HepG2 (cell line): ENCODE measurements at regions not wholly inside any gene's neighbourhood (a gene's known extent, or its start where the extent isn't known, plus 50 kb on each side); places are given as distances from the start of the nearest gene placed in this dataset.

Source experiments
- ATAC-seq: fragments of 200-7000 bp; cut with Tn5 transposase; 3 replicates; pipeline ENCODE4 v1.9.1; 2020; ENCODE audit warnings: mild to moderate bottlenecking, moderate library complexity
- BruUV-seq: library from RNA; stranded (reverse); fragments of 400-500 nt; replicated peaks from 2 replicates; lab custom pipeline; 2021; lab: Mats Ljungman, UMichigan
- CTCF ChIA-PET: fragments of 300-600 bp; formaldehyde crosslinking; extraction: SDS; loops from one replicate; lab custom pipeline; 2021; ENCODE audit warnings: low total read pairs, inconsistent platforms, low intra/inter-chr PET ratio; lab: Yijun Ruan, JAX
- POLR2A ChIA-PET: fragments of 350-600 bp; sonication (Branson Sonifier 250); formaldehyde crosslinking; loops from one replicate; lab custom pipeline; 2020; ENCODE audit warnings: antibody characterized with exemption, inconsistent platforms; lab: Yijun Ruan, JAX
- DNase-seq: peaks from one replicate; pipeline ENCODE4 v3.0.0-alpha.2; 2015; ENCODE audit warnings: low spot score
- FAIRE-seq: peaks from 3 replicates; lab custom pipeline; 2011; peaks lifted over from hg19 to GRCh38; lab: Jason Lieb, UNC
- H2AFZ ChIP-seq: one replicate; pipeline ENCODE4 v1.6.1; 2011; ENCODE audit warnings: low read length, inconsistent platforms
- H3K27ac ChIP-seq: fragments of 300-600 bp; 3 replicates; pipeline ENCODE4 v1.8.0; 2011; ENCODE audit warnings: mixed run types, mild to moderate bottlenecking, mixed read lengths, low read length, inconsistent platforms; ENCODE audit not compliant: insufficient read depth; ENCODE audit errors: extremely low read length
- H3K27me3 ChIP-seq, 2 experiments: fragments of 200-600 bp in 1 of 2; 2 replicates in 1 of 2; 3 replicates in 1 of 2; pipeline versions ENCODE4 v1.6.0 to v1.8.0; 2011; ENCODE audit warnings: low read length in 2 of 2, mild to moderate bottlenecking in 2 of 2, moderate library complexity in 2 of 2, inconsistent platforms in 1 of 2; ENCODE audit not compliant: insufficient read depth in 2 of 2, control insufficient read depth in 1 of 2
- H3K36me3 ChIP-seq, 2 experiments: fragments of 200-600 bp in 1 of 2; replicated peaks in 1 of 2; 2 replicates in 1 of 2; 3 replicates in 1 of 2; pipeline versions ENCODE4 v1.5.1 to v1.8.0; 2011; ENCODE audit warnings: low read length in 2 of 2, inconsistent platforms in 1 of 2; ENCODE audit not compliant: insufficient read depth in 2 of 2, control insufficient read depth in 1 of 2
- H3K4me1 ChIP-seq: 2 replicates; pipeline ENCODE4 v1.5.1; 2012; ENCODE audit warnings: low read length, inconsistent platforms; ENCODE audit not compliant: insufficient read depth
- H3K4me2 ChIP-seq: 2 replicates; pipeline ENCODE4 v1.6.0; 2011; ENCODE audit warnings: low read depth, low read length, inconsistent platforms
- H3K4me3 ChIP-seq, 3 experiments: fragments of 200-600 bp in 1 of 3; sonication (generic), shearing (Covaris generic) in 1 of 3; replicated peaks in 1 of 3; 2 replicates each; pipeline ENCODE4 v1.5.1; 2011 to 2016; ENCODE audit warnings: low read length in 3 of 3, inconsistent platforms in 2 of 3, low read depth in 2 of 3, mild to moderate bottlenecking in 2 of 3, control low read depth in 1 of 3, mixed read lengths in 1 of 3; ENCODE audit not compliant: insufficient read depth in 1 of 3
- H3K79me2 ChIP-seq: one replicate; pipeline ENCODE4 v1.6.1; 2011; ENCODE audit warnings: low read length, inconsistent platforms; ENCODE audit not compliant: insufficient read depth
- H3K9ac ChIP-seq: 2 replicates; pipeline ENCODE4 v1.6.0; 2011; ENCODE audit warnings: mild to moderate bottlenecking, low read depth, low read length, inconsistent platforms; ENCODE audit not compliant: insufficient read depth
- H3K9me3 ChIP-seq: 2 replicates; pipeline ENCODE4 v1.5.1; 2012; ENCODE audit warnings: mild to moderate bottlenecking, low read length
- H4K20me1 ChIP-seq: 2 replicates; pipeline ENCODE4 v1.6.0; 2011; ENCODE audit warnings: inconsistent platforms, mild to moderate bottlenecking, low read length, moderate library complexity; ENCODE audit not compliant: insufficient read depth
- ADNP ChIP-seq: sonication (generic); formaldehyde crosslinking; IDR thresholded peaks from 2 replicates; pipeline ENCODE4 v1.4.0; 2020; ENCODE audit warnings: missing genetic modification reagents
- CEBPB ChIP-seq: IDR thresholded peaks from 2 replicates; pipeline ENCODE4 v1.6.1; 2011; ENCODE audit warnings: low read depth, low read length, improper control_type of control experiment, borderline replicate concordance
- HMG20A ChIP-seq: IDR thresholded peaks from 2 replicates; pipeline ENCODE4 v1.6.1; 2016; ENCODE audit warnings: borderline replicate concordance
- HOXA9 ChIP-seq: sonication (generic); formaldehyde crosslinking; IDR thresholded peaks from 2 replicates; pipeline ENCODE4 v1.8.1; 2022; ENCODE audit warnings: missing genetic modification reagents, mild to moderate bottlenecking, moderate library complexity, borderline replicate concordance
- KLF6 ChIP-seq: IDR thresholded peaks from 2 replicates; pipeline ENCODE4 v1.8.0; 2016; ENCODE audit warnings: missing biosample characterization, missing genetic modification reagents
- MED1 ChIP-seq: sonication (generic); formaldehyde crosslinking; IDR thresholded peaks from 2 replicates; pipeline ENCODE4 v1.4.0; 2020; ENCODE audit warnings: missing genetic modification reagents
- NCOA1 ChIP-seq: sonication (generic); formaldehyde crosslinking; IDR thresholded peaks from 2 replicates; pipeline ENCODE4 v1.9.0; 2021; ENCODE audit warnings: missing genetic modification reagents
- NONO ChIP-seq, 2 experiments: fragments of 450-650 bp in 1 of 2; sonication (generic) in 1 of 2; formaldehyde crosslinking in 1 of 2; IDR thresholded peaks in 1 of 2; conservative IDR thresholded peaks in 1 of 2; 2 replicates each; pipeline versions ENCODE4 v1.6.1 to v1.8.0; 2017 to 2022; ENCODE audit warnings: mild to moderate bottlenecking in 1 of 2, missing genetic modification reagents in 1 of 2, moderate library complexity in 1 of 2
- RFX3 ChIP-seq: IDR thresholded peaks from 2 replicates; pipeline ENCODE4 v1.6.1; 2016; ENCODE audit warnings: missing biosample characterization, missing genetic modification reagents
- SIN3B ChIP-seq: fragments of 150-350 bp; IDR thresholded peaks from 2 replicates; pipeline ENCODE4 v1.6.1; 2014; ENCODE audit warnings: low read length
- SRY ChIP-seq: sonication (generic); formaldehyde crosslinking; IDR thresholded peaks from 2 replicates; pipeline ENCODE4 v1.8.0; 2022; ENCODE audit warnings: mild to moderate bottlenecking, missing genetic modification reagents
- TBP ChIP-seq: sonication (generic); formaldehyde crosslinking; IDR thresholded peaks from 2 replicates; pipeline ENCODE4 v1.5.0; 2020; ENCODE audit warnings: missing genetic modification reagents
- TERF1 ChIP-seq: sonication (generic); formaldehyde crosslinking; IDR thresholded peaks from 2 replicates; pipeline ENCODE4 v1.8.0; 2022; ENCODE audit warnings: mild to moderate bottlenecking, missing genetic modification reagents, moderate library complexity
- USF2 ChIP-seq, 2 experiments: sonication (generic) in 1 of 2; formaldehyde crosslinking in 1 of 2; IDR thresholded peaks; 2 replicates each; pipeline versions ENCODE4 v1.5.1 to v1.6.1; 2011 to 2020; ENCODE audit warnings: borderline replicate concordance in 1 of 2, low read depth in 1 of 2, low read length in 1 of 2, mild to moderate bottlenecking in 1 of 2, missing genetic modification reagents in 1 of 2, moderate library complexity in 1 of 2
- ZNF160 ChIP-seq: sonication (generic); formaldehyde crosslinking; IDR thresholded peaks from 2 replicates; pipeline ENCODE4 v1.8.0; 2022; ENCODE audit warnings: mild to moderate bottlenecking, inconsistent platforms, missing genetic modification reagents
- ZNF629 ChIP-seq: sonication (generic); formaldehyde crosslinking; conservative IDR thresholded peaks from 2 replicates; pipeline ENCODE4 v1.5.0; 2020; ENCODE audit warnings: missing genetic modification reagents
- ZNF781 ChIP-seq: sonication (generic); formaldehyde crosslinking; IDR thresholded peaks from 2 replicates; pipeline ENCODE4 v1.5.1; 2020; ENCODE audit warnings: borderline replicate concordance, mild to moderate bottlenecking, missing genetic modification reagents; ENCODE audit errors: not compliant biosample characterization
- ZSCAN20 ChIP-seq: sonication (generic); formaldehyde crosslinking; IDR thresholded peaks from 2 replicates; pipeline ENCODE4 v1.4.0; 2020; ENCODE audit warnings: missing genetic modification reagents, mild to moderate bottlenecking, borderline replicate concordance
- WGBS: methylation state at CpG from one replicate; pipeline ENCODE4 v1.1.6; 2017; ENCODE audit warnings: low lambda C conversion rate; 5-methylcytosine and 5-hydroxymethylcytosine counted together
- in situ Hi-C: cut with HindIII; loops from 2 replicates; pipeline ENCODE4 v1.10.0; 2017; ENCODE audit warnings: low pct_unique_long_range_greater_than_20kb; ENCODE audit not compliant: extremely low pct_ligation_motif_present
- intact Hi-C: fragments of 100-400 bp; cut with micrococcal nuclease; formaldehyde crosslinking; loops from one replicate; pipeline ENCODE4 v1.10.0; 2022; ENCODE audit not compliant: unreplicated experiment

- no peak overlapping the region for H2AFZ ChIP-seq
- TF ChIP-seq ADNP (CRISPR knock-in tag) (no peak), ZSCAN20 (CRISPR knock-in tag) (no peak), USF2 (IDR thresholded peaks at IDR 0.05; ENCODE audit: low read depth, low read length) (no peak), USF2 (CRISPR knock-in tag; IDR thresholded peaks at IDR 0.05; ENCODE audit: borderline replicate concordance) (no peak), NCOA1 (CRISPR knock-in tag) (no peak), TERF1 (no peak), ZNF781 (CRISPR knock-in tag) (no peak), CEBPB (no peak), TBP (no peak), NONO (IDR thresholded peaks at IDR 0.05) (no peak), NONO (CRISPR knock-in tag; conservative IDR thresholded peaks at IDR 0.05) (no peak), SIN3B (no peak), ZNF160 (no peak), RFX3 (CRISPR knock-in tag) (no peak), ZNF629 (CRISPR knock-in tag) (no peak), HOXA9 (CRISPR knock-in tag) (no peak), HMG20A (no peak), MED1 (no peak), SRY (CRISPR knock-in tag) (no peak), KLF6 (CRISPR knock-in tag) (no peak)
- H3K4me3 ChIP-seq, result no peak overlapping the region
- no peak overlapping the region for H3K9ac ChIP-seq
- ChIA-PET POLR2A (no interaction called here), CTCF (no interaction called here)
- no peaks in the 10 kb centered on the region for H4K20me1 ChIP-seq
- FAIRE-seq (no peak), ATAC-seq (no peak), DNase-seq (no peak)
- no TSS peak for BruUV-seq
- in situ Hi-C loops, result no loop called here
- intact Hi-C loops, result no loop called here
- WGBS, result 4% methylated on average over 2 of the region's 2 CpGs
- no peaks in the 10 kb centered on the region for H3K9me3 ChIP-seq
- no peaks in the 10 kb centered on the region for H3K36me3 ChIP-seq
- H3K4me2 ChIP-seq, result no peak overlapping the region
- no peak overlapping the region for H3K27ac ChIP-seq
- no peaks in the 10 kb centered on the region for H3K79me2 ChIP-seq
- no peaks in the 10 kb centered on the region for H3K4me1 ChIP-seq
- H3K27me3 ChIP-seq, result no peaks in the 10 kb centered on the region
Measured at GRCh38 chr3:95310560-95310959, 1247.7 kb downstream of the NSUN3 start.
